Small intestine (tissue), 7 donors: ENCODE measurements at regions not wholly inside any gene's neighbourhood (a gene's known extent, or its start where the extent isn't known, plus 50 kb on each side); places are given as distances from the start of the nearest gene placed in this dataset.

ENCODE experiments used
- DNase-seq, 2 donors: peaks; one replicate each; pipeline versions ENCODE4 v3.0.0 to v3.0.0-alpha.2; 2013
- FAIRE-seq: peaks from 2 replicates; lab custom pipeline; 2012; peaks lifted over from hg19 to GRCh38; lab: Jason Lieb, UNC
- H3K27ac ChIP-seq, 3 donors: one replicate each; pipeline ENCODE4 v1.5.1; 2013; ENCODE audit warnings: low read length in 2 of 3, mild to moderate bottlenecking in 2 of 3, control low read depth in 1 of 3, inconsistent platforms in 1 of 3, low read depth in 1 of 3, moderate library complexity in 1 of 3
- H3K27me3 ChIP-seq, 3 donors: one replicate each; pipeline ENCODE4 v1.6.1; 2013; ENCODE audit warnings: low read length in 3 of 3, inconsistent platforms in 1 of 3; ENCODE audit not compliant: control insufficient read depth in 3 of 3, insufficient read depth in 3 of 3
- H3K36me3 ChIP-seq, 3 donors: one replicate each; pipeline ENCODE4 v1.6.1; 2013; ENCODE audit warnings: low read length in 3 of 3, inconsistent platforms in 1 of 3, low read depth in 1 of 3, mild to moderate bottlenecking in 1 of 3, moderate library complexity in 1 of 3; ENCODE audit not compliant: control insufficient read depth in 3 of 3, insufficient read depth in 2 of 3
- H3K4me1 ChIP-seq, 3 donors: one replicate each; pipeline ENCODE4 v1.6.1; 2013; ENCODE audit warnings: low read length in 2 of 3, inconsistent platforms in 1 of 3, low read depth in 1 of 3, mild to moderate bottlenecking in 1 of 3, moderate library complexity in 1 of 3; ENCODE audit not compliant: control insufficient read depth in 3 of 3, insufficient read depth in 2 of 3
- H3K4me3 ChIP-seq, 3 donors: one replicate each; pipeline ENCODE4 v1.5.1; 2013; ENCODE audit warnings: low read length in 3 of 3, control low read depth in 1 of 3, inconsistent platforms in 1 of 3, low read depth in 1 of 3, mild to moderate bottlenecking in 1 of 3, moderate library complexity in 1 of 3
- H3K9me3 ChIP-seq, 2 donors: one replicate each; pipeline ENCODE4 v1.6.1; 2013; ENCODE audit warnings: low read depth in 1 of 2, low read length in 1 of 2; ENCODE audit not compliant: control insufficient read depth in 2 of 2, insufficient read depth in 1 of 2
- WGBS, 3 donors: extraction: QIAGEN DNeasy Blood & Tissue Kit; methylation state at CpG; one replicate each; pipeline ENCODE4 v1.1.7; 2013; 5-methylcytosine and 5-hydroxymethylcytosine counted together
- donor health status: healthy with polysubstance abuse.
- donor health status: control.
- donor health status: control.
- donor health status: Bipolar disorder and iron deficiency.
- donor health status: healthy.

DNA sequence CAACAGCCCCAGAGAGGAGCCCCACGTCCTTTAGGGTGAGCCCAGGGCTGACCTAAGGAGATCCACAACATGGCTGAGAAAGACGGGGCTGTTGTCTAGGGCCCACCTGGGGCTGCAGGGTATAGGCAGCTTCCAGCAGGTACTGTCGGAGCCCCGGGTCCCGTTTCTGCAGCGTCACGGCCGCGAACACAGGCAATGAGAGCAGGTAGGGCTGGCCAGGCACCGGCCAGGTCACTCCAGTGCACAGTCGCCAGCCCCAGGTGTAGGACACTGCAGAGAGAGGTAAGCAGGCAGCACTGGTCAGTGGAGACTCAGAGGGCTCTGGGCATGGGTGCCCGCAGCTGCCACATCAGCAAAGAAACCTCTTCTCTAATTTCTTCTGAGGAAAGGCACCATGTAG, 115.2 kb downstream of the LITAF start:
- Histone ChIP-seq H3K27ac (no peak overlapping the region), H3K9me3 (no peaks in the 10 kb centered on the region), H3K4me1 (no peaks in the 10 kb centered on the region), H3K36me3 (no peaks in the 10 kb centered on the region), H3K4me3 (no peak overlapping the region), H3K27me3 (no peaks in the 10 kb centered on the region)
- 90 to 95% (median 92%) methylated on average over 12 of the region's 12 CpGs for WGBS, 3 donors
- FAIRE-seq = no peak
- no peak for DNase-seq

DNA sequence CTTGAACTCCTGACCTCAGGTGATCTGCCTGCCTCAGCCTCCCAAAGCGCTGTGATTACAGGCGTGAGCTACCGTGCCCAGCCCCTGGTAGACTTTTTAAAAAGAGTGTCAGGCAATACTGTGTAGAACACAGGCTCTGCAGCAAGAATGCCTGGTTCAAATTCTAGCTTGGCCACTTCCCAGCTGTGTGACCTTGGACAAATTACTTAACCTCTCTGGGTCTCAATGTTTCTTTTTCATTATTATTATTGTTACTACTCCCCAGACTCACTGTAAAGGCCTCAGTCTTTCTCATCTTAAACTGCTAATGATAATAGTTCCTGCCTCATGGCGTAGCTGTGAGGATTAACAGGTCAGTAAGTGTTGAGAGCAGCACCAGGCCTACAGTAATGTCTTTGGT, 114.3 kb downstream of the LITAF start:
- FAIRE-seq (no peak), DNase-seq (no peak)
- H3K9me3 ChIP-seq = no peaks in the 10 kb centered on the region
- no peaks in the 10 kb centered on the region for H3K27me3 ChIP-seq
- no peak overlapping the region for H3K4me3 ChIP-seq
- 79 to 93% (median 92%) methylated on average over 4 of the region's 4 CpGs for WGBS, 3 donors
- H3K36me3 ChIP-seq = no peaks in the 10 kb centered on the region
- H3K4me1 ChIP-seq = no peaks in the 10 kb centered on the region
- H3K27ac ChIP-seq = no peak overlapping the region

- Histone ChIP-seq H3K27me3 (no peaks in the 10 kb centered on the region), H3K4me3 (no peak overlapping the region), H3K9me3 (no peaks in the 10 kb centered on the region), H3K36me3 (no peaks in the 10 kb centered on the region), H3K4me1 (no peaks in the 10 kb centered on the region), H3K27ac (no peak overlapping the region)
- 29 to 72% (median 52%) methylated on average over 9 of the region's 9 CpGs for whole genome bisulfite sequencing, 3 donors
- DNase-seq (no peak), FAIRE-seq (no peak)
Measured at GRCh38 chr16:11472851-11473250, 113.9 kb downstream of the LITAF start.

DNA sequence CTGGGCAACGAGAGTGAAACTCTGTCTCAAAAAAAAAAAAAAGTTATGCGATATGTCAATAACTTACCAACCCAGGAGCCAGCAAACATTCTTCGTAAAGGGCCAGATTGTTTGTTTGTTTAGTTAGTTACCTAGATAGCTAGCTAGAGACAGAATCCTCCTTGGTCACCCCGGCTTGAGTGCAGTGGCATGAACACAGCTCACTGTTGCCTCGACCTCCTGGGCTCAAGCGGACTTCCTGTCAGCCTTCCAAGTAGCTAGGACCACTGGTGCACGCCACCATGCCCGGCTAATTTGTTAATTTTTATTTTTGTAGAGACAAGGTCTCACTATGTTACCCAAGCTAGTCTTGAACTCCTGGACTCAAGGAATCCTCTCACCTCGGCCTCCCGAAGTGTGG, 113.0 kb downstream of the LITAF start:
- no peak for FAIRE-seq
- no peaks in the 10 kb centered on the region for H3K36me3 ChIP-seq
- DNase-seq = no peak
- 43 to 77% (median 53%) methylated on average over 10 of the region's 10 CpGs for WGBS, 3 donors
- no peak overlapping the region for H3K4me3 ChIP-seq
- H3K9me3 ChIP-seq = peaks cover 0 to 2% of the 10 kb centered on the region in 2 donors
- H3K4me1 ChIP-seq = no peaks in the 10 kb centered on the region
- no peaks in the 10 kb centered on the region for H3K27me3 ChIP-seq
- H3K27ac ChIP-seq = no peak overlapping the region

DNA sequence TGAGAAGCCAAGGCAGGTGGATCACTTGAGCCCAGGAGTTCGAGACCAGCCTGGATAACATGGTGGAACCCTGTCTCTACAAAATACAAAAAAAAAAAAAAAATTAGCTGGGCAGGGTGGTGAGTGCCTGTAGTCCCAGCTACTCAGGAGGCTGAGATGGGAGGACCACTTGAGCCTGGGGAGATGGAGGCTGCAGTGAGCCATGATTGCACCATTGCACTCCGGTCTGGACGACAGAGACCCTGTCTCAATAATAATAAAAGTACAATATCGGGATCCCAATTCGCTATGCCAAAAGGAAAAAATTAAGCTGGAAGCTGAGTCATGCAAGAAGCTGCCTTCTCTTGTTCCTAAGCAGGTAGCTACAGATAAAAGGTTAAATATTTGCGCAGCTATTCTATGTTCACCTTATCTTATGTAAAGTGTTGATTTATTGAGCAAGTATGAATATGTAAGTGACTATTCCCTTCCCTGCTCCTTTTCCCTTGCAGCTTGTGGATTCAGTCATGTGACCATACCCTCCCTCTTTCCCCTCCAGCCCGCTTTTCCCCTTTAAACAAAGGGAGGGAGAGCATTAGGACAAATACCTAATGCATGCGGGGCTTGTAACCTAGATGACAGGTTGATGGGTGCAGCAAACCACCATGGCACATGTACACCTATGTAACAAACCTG, 112.0 kb downstream of the LITAF start:
- H3K4me3 ChIP-seq = no peak overlapping the region
- DNase-seq (peak; percentile 38 to 64), FAIRE-seq (no peak)
- H3K9me3 ChIP-seq = peaks cover 0 to 3% of the 10 kb centered on the region in 2 donors
- no peaks in the 10 kb centered on the region for H3K36me3 ChIP-seq
- H3K4me1 ChIP-seq = no peaks in the 10 kb centered on the region
- 29 to 61% (median 38%) methylated on average over 8 of the region's 8 CpGs for WGBS, 3 donors
- no peak overlapping the region for H3K27ac ChIP-seq
- H3K27me3 ChIP-seq = no peaks in the 10 kb centered on the region

DNA sequence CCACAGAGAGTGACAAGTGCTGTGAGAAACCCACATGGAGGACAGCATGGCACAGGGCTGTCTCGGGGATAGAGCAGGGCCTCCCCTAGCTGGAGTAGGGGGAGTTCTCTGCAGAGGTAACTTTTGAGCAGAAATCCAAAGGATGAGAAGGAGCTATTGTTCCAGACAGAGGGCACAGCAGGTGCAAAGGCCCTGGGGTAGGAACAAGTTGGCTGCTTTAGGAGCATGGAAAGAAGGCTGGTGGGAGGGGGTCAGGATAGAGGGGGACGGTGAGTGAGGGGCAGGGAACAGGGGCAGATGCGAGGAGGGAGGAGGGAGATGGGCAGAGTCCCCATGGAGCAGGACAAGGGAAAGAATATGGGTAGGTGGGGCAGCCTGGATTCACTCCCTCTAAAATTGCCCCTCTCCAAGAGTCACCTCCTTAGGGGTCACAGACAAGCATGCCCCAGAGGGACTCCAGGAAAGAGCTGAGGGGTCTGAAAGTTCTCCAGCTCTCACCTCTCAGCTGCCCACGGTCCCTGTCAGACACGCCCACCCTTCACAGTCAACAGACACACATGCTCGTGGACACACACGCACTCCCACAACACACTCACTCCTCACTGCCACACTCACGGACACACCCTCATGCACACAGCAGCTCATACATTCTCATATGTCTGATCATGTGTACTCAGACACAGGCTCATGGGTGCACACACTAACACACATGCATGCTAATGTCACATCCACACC, 110.7 kb downstream of the LITAF start:
- WGBS, 3 donors = 59 to 73% (median 59%) methylated on average over 8 of the region's 8 CpGs

DNA sequence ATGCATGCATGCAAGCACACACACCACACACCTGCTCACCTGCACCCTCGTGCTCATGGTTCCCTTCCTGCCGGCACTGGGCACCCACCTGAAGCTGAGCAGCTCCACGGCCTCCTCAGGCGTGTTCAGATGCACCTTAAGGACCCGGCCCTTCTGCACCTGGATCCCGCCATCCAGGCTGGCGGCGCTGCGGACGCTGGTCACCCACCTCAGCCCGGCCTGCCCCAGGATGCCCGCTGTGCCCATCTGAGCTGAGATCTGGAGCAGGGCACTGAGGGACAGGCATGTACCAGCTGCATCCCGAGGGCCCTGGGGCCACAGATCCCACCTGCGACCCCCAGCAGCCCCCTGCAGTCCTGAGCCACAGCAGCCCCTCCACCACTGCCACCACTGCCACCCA, 110.0 kb downstream of the LITAF start:
- H3K4me3 ChIP-seq = no peak overlapping the region
- DNase-seq (no peak), FAIRE-seq (no peak)
- no peaks in the 10 kb centered on the region for H3K27me3 ChIP-seq
- H3K27ac ChIP-seq = no peak overlapping the region
- no peaks in the 10 kb centered on the region for H3K36me3 ChIP-seq
- H3K4me1 ChIP-seq = no peaks in the 10 kb centered on the region
- H3K9me3 ChIP-seq = peaks cover 0 to 3% of the 10 kb centered on the region in 2 donors
- 85 to 93% (median 90%) methylated on average over 13 to 14 of the region's 14 CpGs for WGBS, 3 donors

More for the DNA sequence above, 110.7 kb downstream of the LITAF start:
- FAIRE-seq = no peak
- Histone ChIP-seq H3K4me3 (no peak overlapping the region), H3K27me3 (no peaks in the 10 kb centered on the region), H3K36me3 (no peaks in the 10 kb centered on the region), H3K9me3 (peaks cover 0 to 3% of the 10 kb centered on the region in 2 donors), H3K4me1 (no peaks in the 10 kb centered on the region), H3K27ac (no peak overlapping the region)
- DNase-seq = no peak

DNA sequence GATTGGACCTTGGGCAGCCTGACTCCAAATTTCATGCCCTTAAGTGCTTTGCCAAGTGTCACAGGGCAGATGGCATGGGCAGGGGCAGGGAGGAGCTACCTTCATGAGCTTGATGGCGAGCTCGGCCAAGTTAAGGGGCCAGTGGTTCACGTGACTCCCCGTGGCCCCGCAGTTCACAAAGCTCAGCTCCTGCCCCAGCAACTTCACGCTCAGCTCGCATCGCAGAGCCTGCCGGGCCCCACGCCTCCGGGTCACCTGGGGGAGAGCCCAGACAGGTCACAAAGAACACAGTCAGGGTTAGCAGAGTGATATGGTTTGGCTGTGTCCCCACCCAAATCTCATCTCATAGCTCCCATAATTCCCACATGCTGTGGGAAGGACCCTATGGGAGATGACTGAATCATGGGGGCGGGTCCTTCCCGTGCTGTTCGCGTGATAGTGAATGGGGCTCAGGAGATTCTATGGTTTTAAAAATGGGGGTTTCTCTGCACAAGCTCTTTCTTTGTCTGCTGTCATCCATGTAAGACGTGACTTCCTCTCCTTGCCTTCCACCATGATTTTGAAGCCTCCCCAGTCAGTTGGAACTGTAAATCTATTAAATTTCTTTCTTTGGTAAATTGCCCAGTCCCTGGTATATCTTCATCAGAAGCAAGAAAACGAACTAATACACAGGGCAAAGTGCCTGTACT, 108.1 kb downstream of the LITAF start:
- Histone ChIP-seq H3K36me3 (no peaks in the 10 kb centered on the region), H3K9me3 (peaks cover 0 to 8% of the 10 kb centered on the region in 2 donors), H3K27ac (no peak overlapping the region), H3K4me1 (no peaks in the 10 kb centered on the region), H3K4me3 (no peak overlapping the region), H3K27me3 (no peaks in the 10 kb centered on the region)
- 84 to 87% (median 85%) methylated on average over 17 of the region's 17 CpGs for WGBS, 3 donors
- DNase-seq (no peak), FAIRE-seq (no peak)
